T1000 (cell line): ENCODE measurements at regions not wholly inside any gene's neighbourhood (a gene's known extent, or its start where the extent isn't known, plus 50 kb on each side); places are given as distances from the start of the nearest gene placed in this dataset.
"Not testable (repeated sequence)": the region's sequence is repeated elsewhere in the genome, so short reads cannot be mapped to it uniquely, and the experiment has no call there.

Experiments used
- DNase-seq: peaks from one replicate; lab custom pipeline; 2025; ENCODE audit warnings: mixed read lengths; lab: John Stamatoyannopoulos, UW

DNA sequence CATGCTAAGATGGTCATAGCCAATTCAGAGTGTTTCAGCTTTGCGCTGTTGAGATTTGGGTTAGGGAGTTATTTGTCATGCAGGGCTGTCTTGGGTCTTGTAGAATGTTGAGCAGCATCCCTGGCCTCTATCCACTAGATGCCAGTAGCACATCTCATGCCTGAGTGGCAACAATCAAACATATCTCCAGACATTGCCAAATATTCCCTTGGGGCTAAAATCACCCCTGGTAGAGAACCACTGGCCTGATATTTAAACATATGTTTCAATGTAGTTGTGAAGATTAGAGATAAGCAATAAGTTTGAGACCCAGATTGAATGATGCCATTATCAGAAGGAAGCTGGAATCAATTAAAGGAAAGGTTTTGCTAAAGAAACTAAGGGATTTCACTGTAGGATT, 463.3 kb downstream of the DOK5 start:
- no peak for DNase-seq

DNA sequence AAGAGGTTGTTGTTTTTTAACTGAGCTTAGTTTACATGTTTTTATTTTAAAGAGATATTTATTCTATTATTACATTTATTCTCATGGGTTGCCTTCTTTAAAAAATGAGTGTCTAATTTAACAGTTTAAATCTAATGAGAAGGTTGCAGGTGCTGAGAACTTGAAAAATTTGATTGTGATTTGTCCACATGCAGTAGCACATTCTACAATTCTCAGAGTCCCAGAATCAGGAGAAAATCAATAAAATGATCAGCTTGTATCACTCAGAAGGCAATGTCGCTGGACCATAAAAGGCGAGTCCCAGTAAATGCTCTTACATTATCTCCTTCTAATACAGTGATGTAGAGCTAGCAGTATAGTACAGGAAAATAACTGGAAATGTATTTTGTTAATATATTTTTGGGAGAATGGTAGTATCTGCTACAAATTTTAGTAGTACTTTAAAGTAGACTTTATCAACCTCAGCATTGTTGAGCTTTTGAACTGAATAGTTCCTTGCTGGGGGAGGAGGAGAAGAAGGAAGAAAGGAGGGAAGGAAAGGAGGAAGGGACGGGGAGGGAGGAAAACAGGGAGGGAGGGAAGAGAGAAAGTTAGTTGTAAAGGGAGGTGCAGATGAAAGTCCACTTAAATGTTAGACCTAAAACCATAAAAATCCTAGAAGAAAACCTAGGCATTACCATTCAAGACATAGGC, 458.0 kb downstream of the DOK5 start:
- no peak for DNase-seq

GRCh38 chr20:54929191-54929590, 453.8 kb downstream of the DOK5 start:
- DNase-seq: no peak

DNA sequence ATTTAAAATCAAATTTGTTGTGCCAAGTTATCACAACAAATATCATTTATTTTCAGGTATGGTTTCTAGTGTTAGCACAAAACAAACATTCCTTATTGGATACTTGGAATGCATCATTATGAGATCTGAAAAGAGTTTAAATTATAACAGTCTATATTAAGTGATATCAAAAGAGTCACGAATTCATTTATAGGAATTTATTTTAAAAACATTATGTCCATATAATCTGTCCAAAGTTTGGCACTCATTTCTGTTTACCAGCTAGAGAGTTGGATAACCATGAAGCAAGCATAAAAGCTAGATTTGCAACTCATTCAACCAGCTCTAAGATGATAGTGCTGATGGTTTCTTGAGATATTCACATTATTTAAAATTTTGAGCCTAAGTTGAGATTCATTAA, 453.2 kb downstream of the DOK5 start:
- no peak for DNase-seq

DNA sequence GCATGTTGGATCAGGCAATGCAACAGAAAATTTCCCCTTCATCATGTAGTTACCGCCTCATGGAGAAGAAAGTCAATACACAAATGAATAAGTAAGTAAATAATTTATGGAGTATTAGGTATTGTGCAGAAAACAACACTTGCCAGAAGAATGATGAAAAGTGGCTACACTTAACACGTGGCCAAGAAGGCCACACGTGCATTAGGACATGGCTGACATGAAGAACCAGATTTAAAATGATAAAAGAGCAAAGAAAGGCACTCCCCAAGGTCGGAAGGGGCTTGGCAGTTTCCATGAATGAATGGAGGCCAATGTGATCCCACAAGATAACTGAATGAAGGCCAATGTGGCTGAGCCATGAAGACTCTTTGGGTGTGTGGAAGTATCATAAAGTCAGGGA, 447.2 kb downstream of the DOK5 start:
- DNase-seq: no peak

DNA sequence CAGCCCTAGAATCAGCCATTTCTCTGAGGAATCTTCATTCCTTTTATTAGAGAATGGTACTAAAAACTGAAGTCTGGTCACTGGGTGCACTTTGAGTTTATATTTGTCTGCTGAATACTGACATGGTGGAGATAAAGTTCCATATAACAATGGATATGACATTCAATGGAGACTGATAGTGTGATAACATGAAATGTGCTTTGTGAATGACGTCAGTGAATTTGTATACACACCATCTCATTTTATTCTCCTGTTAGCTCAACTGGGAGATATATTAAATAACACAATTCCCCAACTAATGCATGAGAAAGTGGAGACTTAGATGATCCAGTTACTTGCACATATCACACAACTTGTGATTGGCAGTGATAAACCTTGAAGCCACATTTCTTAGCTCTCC, 446.7 kb downstream of the DOK5 start:
- DNase-seq: no peak

GRCh38 chr20:54920491-54920890, 445.1 kb downstream of the DOK5 start:
- DNase-seq: no peak

DNA sequence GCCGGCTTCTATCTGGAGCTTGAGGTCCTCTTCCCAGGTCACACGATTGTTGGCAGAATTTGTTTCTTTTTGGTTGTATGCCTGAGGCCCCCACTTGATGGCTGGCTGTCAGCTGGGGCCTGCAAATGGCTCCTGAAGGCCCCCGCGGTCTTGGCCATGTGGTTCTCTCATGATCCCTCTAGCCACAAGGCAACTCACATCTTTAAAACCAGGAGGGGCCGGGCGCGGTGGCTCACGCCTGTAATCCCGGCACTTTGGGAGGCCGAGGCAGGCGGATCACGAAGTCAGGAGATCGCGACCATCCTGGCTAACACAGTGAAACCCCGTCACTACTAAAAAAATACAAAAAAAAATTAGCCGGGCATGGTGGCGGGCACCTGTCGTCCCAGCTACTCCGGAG, 443.6 kb downstream of the DOK5 start:
- not testable (repeated sequence) for DNase-seq

DNA sequence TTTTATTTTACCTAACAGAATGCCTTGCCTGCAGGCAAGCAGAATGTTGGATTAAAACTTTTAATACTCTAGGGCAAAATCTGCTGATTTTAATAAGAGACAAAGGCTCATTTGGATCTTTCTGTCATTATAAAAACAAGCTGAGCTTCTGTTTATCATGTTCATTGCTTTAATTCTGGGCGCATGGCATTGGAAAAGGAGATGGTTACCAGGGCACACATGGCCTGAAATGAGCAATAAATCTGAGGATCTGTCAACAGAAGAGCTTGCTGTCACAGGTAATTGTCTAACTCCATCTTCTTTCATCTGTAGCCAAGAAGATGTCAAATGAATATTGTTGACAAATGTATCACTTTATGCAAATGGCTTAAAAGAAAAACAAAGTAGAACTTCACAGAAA, 439.6 kb downstream of the DOK5 start:
- DNase-seq: no peak

DNA sequence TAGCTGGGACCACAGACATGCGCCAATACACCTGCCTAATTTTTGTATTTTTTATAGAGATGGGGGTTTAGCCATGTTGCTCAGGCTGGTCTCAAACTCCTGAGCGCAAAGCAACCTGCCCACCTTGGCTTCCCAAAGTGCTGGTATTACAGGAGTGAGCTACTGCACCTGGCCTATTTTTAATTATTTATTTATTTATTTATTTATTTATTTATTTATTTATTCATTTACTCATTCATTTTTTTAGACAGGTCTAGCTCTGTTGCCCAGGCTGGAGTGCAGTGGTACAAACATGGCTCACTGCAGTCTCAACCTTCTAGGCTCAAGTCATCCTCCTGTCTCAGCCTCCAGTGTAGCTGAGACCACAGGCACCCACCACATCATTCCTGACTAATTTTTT, 434.3 kb downstream of the DOK5 start:
- no peak for DNase-seq

DNA sequence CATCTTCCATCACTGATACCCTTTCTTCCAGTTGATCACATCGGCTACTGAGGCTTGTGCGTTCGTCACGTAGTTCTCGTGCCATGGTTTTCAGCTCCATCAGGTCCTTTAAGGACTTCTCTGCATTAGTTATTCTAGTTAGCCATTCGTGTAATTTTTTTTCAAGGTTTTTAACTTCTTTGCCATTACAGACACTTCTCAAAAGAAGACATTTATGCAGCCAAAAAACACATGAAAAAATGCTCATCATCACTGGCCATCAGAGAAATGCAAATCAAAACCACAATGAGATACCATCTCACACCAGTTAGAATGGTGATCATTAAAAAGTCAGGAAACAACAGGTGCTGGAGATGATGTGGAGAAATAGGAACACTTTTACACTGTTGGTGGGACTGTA, 430.7 kb downstream of the DOK5 start:
- not testable (repeated sequence) for DNase-seq

DNA sequence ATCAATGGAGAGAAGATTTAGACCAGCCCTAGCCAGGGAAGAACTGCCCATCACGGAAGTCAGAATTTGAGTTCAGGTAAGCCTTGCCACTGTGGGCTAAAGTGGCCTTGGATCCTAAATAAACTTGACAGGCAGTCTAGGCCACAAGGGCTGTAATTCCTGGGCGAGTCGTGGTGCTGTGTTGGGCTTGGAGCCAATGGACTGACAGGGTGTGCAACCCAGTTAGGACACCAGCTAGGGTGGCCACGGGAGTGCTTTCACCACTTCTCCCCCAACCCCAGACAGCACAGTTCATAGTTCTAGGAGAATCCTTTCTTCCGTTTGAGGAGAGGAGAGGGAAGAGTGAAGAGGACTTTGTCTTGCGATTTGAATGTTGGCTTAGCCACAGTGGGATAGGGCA, 422.4 kb downstream of the DOK5 start:
- DNase-seq: no peak

- DNase-seq: no peak
These were observed 416.5 kb downstream of the DOK5 start for GRCh38 chr20:54891907-54892306.

GRCh38 chr20:54879393-54879792, 404.0 kb downstream of the DOK5 start:
- DNase-seq: no peak

- no peak for DNase-seq
These were observed 399.9 kb downstream of the DOK5 start for GRCh38 chr20:54875307-54875706.

DNA sequence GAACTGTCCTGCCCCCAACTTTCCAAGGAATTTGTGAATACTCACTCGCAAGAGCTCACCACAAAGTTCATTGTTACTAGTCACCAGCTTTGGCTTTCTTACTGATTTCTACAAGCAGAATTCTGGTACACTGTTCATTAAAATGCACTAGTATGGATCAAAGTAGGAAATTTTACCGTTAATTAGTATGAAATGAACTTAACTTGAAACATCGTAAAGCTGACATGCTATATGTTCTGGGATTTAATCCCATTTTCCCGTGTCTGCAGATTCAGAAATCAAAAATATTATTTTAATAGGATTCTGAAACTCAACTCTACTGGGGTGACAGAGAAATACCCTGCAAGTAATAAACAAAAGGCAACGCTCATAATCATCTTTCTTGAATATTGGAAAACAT, 399.3 kb downstream of the DOK5 start:
- DNase-seq: no peak

DNA sequence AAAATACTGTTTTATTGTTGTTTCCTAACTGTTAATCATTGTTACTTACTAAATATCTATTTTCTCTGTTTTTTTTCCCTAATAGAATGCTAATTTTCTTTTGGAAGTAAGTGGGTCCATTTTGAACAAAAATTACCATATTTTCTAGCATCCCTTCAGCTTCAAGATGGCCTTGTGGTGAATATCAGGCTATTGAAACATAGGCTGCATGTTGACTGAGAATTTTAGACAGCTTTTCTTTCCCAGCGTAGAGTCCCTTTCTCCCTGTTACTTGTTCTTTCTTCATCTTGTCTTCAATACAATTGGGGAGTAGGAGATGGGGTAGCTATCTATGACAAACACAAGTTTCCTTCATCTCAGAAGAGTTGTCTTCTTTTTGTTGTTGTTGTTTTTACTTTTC, 397.0 kb downstream of the DOK5 start:
- DNase-seq: no peak

GRCh38 chr20:54869765-54870164, 394.4 kb downstream of the DOK5 start:
- DNase-seq: no peak

GRCh38 chr20:54865273-54865672, 389.9 kb downstream of the DOK5 start:
- DNase-seq: no peak

DNA sequence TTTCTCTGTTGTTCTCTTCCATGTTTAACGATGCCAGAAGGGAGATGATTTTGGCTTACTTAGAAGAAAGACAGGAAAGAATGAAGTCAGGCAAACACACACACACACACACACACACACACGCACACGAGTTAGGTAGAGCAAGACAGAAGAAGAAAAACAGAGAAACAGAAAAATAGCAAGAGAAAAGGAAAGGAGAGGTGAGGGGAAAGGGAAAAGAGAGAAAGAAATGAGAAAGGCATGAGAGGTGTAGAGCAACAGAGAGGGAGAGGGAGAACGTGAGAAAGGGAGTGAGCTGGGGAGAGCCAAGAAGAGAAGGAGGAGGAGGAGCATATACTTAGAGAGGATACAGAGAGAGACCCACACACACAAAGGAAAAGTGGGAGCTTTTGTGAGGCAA, 385.3 kb downstream of the DOK5 start:
- DNase-seq: no peak

DNA sequence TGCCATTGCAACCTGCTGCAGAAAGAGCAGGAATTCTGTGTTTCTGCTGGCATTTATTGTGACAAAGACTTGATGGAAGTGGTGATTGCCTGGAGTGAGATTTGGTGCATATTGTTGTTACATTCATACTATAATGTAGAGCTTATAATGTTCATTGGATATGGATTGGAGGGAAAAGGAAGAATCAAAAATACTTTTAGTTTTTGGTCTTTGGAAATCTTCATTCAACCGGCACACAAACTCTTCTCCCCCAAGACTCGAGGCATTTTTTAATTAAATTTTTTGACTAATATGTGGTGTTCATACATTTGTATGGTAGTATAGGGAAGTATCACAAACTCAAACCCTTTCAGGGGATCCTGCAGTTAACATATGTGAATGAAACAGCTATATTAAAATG, 380.8 kb downstream of the DOK5 start:
- DNase-seq: no peak

DNA sequence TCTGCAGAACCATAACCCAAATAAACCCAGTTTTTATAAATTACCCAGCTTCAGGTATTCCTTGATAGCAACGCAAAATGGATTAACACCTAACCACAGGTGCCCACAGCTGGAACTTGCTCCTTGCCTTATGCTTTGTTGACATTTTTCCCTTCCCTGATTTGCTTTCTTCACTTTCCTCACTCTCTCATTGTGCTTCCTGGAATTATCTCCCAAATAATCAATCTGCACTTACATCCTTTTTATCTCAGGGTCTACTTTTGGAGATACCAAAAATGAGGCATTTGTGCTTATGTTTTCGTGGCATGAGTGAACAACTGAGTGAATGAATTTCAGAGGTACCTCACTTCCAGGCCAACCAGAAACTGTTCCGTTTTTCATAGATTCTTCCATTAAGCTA, 374.3 kb downstream of the DOK5 start:
- no peak for DNase-seq

DNA sequence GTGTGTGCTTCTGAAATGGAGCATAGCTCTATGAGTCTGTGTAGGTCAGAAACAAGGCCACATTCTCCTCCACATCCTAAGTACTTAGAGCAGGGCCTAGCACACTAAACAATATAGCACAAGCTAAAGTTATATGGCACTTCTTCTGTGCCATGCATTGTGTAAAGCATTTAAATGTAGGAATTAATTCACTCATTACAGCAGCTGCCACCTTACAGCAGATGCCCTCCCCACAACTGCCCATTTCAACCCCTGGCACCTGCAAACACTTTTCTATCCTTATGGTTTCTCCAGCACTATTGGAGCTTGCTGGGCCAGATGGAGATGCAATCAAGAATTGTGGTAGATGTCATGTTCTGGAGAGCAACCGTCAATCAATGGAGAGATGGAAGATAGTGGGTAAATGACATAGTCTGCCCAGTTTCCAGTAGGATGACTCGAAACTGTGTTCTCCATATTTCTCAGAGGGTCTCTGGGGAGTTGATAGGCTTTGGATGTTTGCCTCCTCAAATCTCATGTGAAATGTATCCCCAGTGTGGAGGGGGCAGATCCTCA, 373.7 kb downstream of the DOK5 start:
- no peak for DNase-seq

GRCh38 chr20:54848262-54848661, 372.9 kb downstream of the DOK5 start:
- no peak for DNase-seq
